ENCODE measurements at regions not wholly inside any gene's neighbourhood (a gene's known extent, or its start where the extent isn't known, plus 50 kb on each side); places are given as distances from the start of the nearest gene placed in this dataset.

DNA sequence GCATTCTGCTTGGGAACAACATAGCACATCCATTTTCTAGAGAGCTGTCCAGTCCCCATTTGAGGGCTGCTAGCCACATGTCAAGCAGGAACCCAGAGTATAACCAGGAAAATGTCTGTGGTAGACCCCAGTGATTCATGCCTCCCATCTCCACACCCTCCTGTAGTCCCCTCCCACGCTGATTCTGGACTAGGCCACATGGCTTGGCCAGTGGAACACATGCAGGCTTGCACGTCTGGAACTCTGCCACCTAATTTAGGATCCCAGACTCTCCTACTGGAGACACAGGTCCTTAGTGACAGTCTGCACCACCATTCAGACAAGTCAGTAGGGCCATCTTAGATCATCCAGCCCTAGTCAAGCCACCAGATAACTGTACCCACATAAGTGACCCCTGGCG is 149.8 kb downstream of the ZIC5 start:
- no peak for DNase-seq (ENCODE audit: low spot score)

DNA sequence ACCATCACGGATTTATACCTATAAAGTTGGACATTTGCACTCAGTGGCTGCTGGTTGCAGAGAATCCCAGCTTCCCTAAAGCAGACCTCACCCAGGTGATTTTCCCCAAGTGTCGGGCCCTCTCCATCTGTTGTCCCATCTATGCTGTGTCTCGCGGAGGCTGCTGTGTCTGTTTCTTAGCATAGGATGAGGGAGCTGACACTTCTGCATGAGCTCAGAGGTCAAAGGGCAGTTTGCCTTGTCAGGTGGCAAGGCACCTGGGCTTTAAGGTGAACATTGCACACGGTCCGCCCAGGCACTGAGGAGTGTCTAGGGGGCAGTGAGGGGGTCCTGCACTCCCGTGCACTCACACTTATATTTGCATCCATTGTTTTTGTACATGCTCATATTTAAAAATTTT is 151.6 kb downstream of the ZIC5 start:
- no peak for DNase-seq (ENCODE audit: low spot score)

GRCh38 chr13:99816321-99816720 is 155.2 kb downstream of the ZIC5 start:
- DNase-seq (ENCODE audit: low spot score), result no peak

- DNase-seq (ENCODE audit: low spot score), result no peak
Measured at GRCh38 chr13:99813336-99814095, 158.1 kb downstream of the ZIC5 start.

DNA sequence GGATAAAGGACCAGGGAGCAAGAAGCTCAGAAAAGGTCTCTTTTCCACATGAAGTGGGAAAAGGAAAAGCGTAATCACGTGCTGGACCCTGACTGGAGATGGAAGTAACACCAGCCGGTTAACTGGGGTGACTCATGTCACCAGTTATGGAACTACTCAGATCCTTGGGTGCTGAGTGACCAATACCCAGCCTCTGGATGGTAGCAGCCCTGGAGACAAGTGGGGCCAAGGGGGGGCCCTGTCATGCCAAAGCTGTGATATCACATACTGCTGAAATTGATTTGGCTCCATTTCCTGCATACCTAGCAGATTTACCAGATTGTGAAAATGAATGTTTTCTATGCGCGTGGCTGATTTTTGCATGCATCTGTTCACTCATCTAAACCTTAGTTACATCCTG is 158.9 kb downstream of the ZIC5 start:
- no peak for DNase-seq (ENCODE audit: low spot score)

DNA sequence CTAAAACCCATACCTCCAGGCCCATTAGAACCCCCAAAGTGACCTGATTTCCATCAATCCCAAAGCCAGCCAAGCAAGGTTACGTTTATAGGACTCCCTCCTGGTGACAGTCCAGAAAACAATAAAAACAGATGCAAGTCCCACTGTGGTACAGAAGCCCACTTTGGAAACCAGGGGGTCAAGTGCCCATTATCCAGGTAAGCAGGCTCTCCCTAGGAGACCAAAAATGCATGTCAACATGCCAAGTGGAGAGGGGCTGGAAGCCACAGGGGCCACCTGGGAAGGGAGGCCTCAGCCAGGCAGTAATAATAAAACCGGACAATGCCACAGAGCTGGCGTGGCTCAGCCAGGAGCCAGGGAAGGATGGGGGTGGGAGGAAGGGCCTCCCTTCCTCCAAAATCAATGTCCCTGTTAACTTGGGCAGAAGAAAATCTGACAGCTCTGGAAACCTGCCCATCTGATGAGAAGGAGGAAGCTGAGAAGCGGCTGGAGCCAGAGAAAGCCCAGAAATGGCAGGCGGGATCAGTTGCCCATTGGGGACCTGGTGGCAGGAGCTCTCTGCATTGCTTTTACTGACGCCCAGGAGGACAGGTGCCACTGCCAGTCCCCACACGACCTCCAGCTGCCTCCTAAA is 160.4 kb downstream of the ZIC5 start:
- DNase-seq (ENCODE audit: low spot score), result no peak

DNA sequence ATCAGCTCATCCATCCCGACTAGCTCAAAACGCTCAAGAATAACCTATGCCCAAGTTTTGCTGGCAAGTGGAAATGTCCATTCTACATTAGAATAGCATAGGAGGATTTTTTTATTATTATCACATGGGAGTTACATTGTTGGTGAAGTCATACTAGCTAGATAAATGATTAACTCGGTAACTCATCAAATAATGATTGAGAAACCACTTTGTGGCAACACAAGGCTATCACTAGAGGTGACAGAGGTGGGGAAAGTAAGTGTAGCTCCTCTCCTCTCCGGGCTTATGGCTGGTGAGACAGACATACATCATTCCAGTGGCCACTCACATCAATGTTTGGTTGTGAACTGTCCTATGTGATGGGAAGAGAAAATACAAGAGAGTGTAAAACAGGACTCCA is 161.6 kb downstream of the ZIC5 start:
- DNase-seq (ENCODE audit: low spot score), result no peak

- no peak for DNase-seq (ENCODE audit: low spot score)
Measured at GRCh38 chr13:99809496-99809895, 162.1 kb downstream of the ZIC5 start.

GRCh38 chr13:99808786-99809185 is 162.8 kb downstream of the ZIC5 start:
- no peak for DNase-seq (ENCODE audit: low spot score)

- DNase-seq (ENCODE audit: low spot score), result no peak
Measured at GRCh38 chr13:99806671-99807070, 164.9 kb downstream of the ZIC5 start.

GRCh38 chr13:99805361-99805760 is 166.2 kb downstream of the ZIC5 start:
- DNase-seq (ENCODE audit: low spot score), result peak; percentile 68

DNA sequence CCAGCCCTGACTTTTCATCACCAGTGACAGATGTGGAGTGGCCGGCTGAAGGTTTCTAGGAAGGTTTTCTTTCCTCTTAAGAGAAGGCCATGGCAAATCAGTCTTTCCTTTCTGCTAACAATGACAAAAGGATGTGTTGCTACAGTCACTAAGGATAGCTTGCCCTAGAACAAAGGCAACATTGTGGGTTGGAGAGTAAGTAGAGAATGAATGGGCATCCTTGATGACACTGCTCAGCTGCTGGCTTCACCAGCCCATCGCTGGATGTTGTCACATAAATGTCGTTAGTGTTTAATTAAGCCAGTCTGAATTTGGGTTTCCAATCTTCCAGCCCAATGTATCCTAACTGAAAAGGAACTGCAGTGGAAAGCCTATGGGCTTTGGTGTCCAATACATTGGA is 168.4 kb downstream of the ZIC5 start:
- DNase-seq (ENCODE audit: low spot score), result no peak

DNA sequence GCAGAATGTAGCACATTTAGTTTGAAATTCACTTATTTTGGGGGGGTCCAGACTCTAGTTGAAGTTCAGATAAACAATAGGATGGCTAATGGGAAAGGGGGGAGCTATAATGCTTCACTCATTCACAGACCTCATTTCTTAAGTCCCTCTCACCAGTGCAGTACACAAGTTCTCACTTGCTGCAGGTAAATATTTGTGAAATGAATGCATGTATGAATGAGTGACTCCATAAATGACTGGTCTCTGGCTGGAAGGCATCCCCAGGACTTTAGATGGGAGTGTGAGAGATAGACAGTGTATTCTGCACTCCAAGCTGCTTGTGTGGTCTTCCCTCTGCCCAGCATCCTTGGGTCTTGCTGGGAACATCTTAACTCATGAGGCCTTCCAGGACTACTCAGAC is 169.2 kb downstream of the ZIC5 start:
- no peak for DNase-seq (ENCODE audit: low spot score)

DNA sequence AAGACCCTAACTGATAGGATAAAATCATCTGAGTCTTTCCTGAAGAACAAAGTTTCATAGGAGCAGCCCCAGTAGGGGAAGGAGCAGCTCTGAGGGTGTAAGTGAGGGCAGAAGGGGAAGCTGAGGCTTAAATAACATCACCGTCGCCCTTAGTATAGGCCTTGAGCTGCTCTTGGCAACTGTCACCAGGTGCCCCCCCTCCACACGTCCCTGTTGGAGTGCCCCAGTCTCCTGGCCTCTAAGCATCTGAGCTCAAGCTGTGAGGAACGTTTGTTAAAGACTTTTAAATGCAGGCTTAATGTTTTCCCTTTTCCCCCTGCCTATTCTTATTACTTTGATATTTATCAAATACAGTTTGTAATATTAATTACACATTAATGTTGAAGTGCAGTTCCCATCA is 170.6 kb downstream of the ZIC5 start:
- no peak for DNase-seq (ENCODE audit: low spot score)

- DNase-seq (ENCODE audit: low spot score), result no peak
Measured at GRCh38 chr13:99800011-99800410, 171.6 kb downstream of the ZIC5 start.

- DNase-seq (ENCODE audit: low spot score), result no peak
Measured at GRCh38 chr13:99798756-99799155, 172.8 kb downstream of the ZIC5 start.

DNA sequence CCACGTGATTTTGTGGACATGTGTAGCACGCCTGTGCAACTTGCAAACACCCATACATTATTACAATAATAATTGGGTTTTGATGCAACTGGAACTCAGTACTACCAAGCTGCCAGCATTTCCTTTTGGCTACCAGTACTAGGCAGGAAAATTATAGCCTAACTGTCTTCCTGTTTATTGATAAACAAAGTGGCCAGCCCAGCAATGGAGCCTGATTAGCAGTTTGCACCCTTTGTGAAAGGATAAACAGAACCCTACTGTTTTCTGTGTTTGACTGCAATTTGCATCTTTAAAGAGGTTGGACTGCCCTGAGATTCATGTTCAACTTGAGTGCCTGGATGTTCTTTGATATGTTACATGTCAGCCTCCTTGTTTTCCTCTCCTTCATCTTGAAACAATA is 173.9 kb downstream of the ZIC5 start:
- DNase-seq (ENCODE audit: low spot score), result no peak

DNA sequence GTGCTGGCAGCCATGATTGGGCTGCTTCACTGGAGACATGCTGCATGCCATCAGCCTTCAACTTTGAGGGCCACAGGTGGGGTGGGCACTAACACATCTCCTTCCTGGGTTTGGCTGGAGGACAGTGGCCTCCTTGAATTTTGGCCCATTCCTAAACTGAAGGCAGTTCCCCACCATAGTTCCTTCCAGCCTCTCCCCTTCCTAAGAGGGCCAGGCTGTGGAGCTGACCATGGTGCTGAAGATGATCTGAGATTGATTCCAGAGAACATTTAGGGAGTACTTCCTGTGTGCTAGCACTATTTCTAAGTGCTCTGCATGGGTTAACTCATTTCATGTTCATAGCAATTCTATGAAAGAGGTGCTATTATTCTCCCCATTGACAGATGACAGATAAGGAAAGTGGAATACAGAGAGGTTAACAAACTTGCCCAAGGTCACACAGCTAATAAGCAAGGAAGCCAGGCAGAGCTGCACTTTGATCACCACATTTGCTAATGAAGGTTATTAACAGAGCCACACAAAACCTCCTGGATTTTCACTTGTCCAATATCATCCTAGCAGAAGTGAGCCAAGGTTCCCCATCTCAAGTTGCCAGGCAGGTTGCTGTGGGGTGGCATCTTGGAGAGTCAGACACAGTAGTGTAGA is 175.3 kb downstream of the ZIC5 start:
- peak; percentile 75 for DNase-seq (ENCODE audit: low spot score)

DNA sequence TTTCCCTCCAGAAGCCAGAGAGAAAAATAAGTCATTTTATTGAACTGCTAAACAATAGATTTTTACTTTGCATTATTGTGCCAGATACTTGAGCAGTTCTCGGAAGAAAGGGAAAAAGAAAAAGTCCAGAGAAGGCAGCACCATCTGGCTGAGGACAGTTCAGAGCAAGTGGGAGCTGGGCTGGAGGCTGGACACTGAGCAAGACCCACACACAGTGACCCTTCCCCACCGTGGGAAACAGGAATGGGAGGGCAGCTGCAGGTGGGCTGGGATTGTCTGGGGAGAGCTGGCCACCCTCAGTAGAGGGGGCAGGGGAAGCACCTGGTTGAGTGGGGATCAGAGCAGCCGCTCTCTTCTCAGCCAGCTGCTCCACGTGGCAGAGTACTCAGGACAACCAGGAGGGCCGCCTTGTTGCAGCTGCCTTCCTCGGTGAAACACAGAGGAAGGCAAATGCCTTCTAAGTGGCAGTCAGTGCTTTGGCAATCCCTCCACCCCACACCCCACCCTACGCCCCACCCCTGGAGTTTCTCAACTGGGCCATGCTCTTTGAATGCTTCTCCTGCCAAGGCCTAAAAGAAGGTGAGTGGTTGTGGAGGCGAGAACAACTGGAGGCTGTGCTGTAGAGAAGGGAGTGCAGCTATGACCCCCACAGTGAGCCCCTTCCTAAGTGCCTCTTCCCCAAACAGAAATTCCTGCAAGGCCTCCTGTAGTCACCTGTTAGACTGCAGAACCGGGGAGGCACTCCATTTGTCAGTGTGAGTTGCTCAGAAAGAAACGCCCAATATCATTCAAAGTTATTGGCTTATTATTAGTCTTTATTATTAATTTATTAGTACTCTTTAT is 179.3 kb downstream of the ZIC5 start:
- DNase-seq (ENCODE audit: low spot score), result no peak

DNA sequence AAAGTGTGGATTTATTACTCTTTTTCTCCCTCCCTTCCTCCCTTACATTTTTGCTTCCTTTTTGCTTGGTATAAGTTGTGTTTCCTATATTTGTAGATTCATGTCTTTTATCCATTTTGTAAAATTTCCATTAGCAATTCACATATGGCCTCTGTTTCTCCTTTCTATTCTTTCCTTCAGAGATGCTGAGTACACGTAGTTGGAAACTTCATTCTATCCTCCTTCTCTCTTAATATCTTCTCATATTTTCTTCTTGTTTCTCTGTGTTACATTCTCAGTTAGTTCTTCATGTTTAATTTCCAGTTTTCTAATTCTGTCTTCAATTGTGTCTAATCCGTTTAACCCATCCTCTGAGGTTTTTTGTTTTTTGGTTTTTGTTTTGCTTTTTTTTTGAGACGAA is 188.9 kb downstream of the ZIC5 start:
- DNase-seq (ENCODE audit: low spot score), result no peak

DNA sequence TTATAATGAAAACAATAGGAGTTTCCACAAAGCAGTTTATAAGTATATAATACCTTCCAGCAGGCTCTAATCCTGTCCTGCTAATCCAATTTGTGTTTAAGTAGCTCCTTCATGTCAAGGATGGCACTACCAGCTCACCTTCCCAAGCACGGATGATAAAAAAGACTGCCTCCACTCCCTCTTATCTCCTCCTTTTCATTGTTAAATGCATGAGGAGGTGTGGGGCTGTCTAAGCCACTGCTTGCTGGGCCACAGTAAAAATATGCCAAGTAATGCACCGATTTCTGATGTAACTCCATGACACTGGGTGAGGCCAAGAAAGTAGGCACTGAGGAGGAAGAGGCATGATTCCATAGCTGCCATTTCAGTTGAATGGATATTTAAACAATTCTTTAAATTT is 193.1 kb downstream of the ZIC5 start:
- no peak for DNase-seq (ENCODE audit: low spot score)

GRCh38 chr13:99777873-99778272 is 193.7 kb downstream of the ZIC5 start:
- no peak for DNase-seq (ENCODE audit: low spot score)

GRCh38 chr13:99774644-99775043 is 196.9 kb downstream of the ZIC5 start:
- no peak for DNase-seq (ENCODE audit: low spot score)

Measured in ecto neural progenitor cell (in vitro differentiated cells).